Common myeloid progenitor, CD34-positive (primary cell): ENCODE measurements at regions not wholly inside any gene's neighbourhood (a gene's known extent, or its start where the extent isn't known, plus 50 kb on each side); places are given as distances from the start of the nearest gene placed in this dataset.

Experiments used
- CTCF ChIA-PET: fragments of 350-600 bp; sonication (Branson Sonifier 250); formaldehyde crosslinking; loops from one replicate; lab custom pipeline; 2021; ENCODE audit warnings: antibody characterized with exemption; lab: Charles Lee
- POLR2A ChIA-PET: fragments of 350-600 bp; sonication (Branson Sonifier 250); formaldehyde crosslinking; loops from one replicate; lab custom pipeline; 2021; ENCODE audit warnings: antibody characterized with exemption; lab: Charles Lee
- DNase-seq, 3 donors: peaks; one replicate each; pipeline versions ENCODE4 v3.0.0 to v3.0.0-alpha.2; 2013
- H3K27ac ChIP-seq, 2 experiments: 1 replicate in 1 of 2; 2 replicates in 1 of 2; pipeline ENCODE4 v1.7.0; 2013; ENCODE audit warnings: inconsistent platforms in 2 of 2, low read length in 2 of 2, mild to moderate bottlenecking in 2 of 2, low read depth in 1 of 2, moderate library complexity in 1 of 2; ENCODE audit not compliant: severe bottlenecking in 2 of 2, insufficient read depth in 1 of 2, poor library complexity in 1 of 2
- H3K27me3 ChIP-seq, 5 experiments: replicated peaks in 2 of 5; 1 replicate in 3 of 5; 2 replicates in 2 of 5; pipeline versions ENCODE4 v1.6.1 to v1.7.0; 2013; ENCODE audit warnings: low read length in 4 of 5, mild to moderate bottlenecking in 2 of 5, moderate library complexity in 2 of 5, inconsistent platforms in 1 of 5; ENCODE audit not compliant: insufficient read depth in 5 of 5, control insufficient read depth in 4 of 5
- H3K36me3 ChIP-seq, 4 experiments: 1 replicate in 2 of 4; 2 replicates in 2 of 4; pipeline versions ENCODE4 v1.6.1 to v1.7.0; 2013; ENCODE audit warnings: low read length in 3 of 4, control low read depth in 1 of 4, mild to moderate bottlenecking in 1 of 4; ENCODE audit not compliant: control insufficient read depth in 4 of 4, insufficient read depth in 4 of 4
- H3K4me1 ChIP-seq, 4 experiments: 1 replicate in 3 of 4; 2 replicates in 1 of 4; pipeline versions ENCODE4 v1.6.1 to v1.7.1; 2013; ENCODE audit warnings: low read length in 3 of 4, mild to moderate bottlenecking in 3 of 4, control low read depth in 1 of 4, inconsistent platforms in 1 of 4, moderate library complexity in 1 of 4; ENCODE audit not compliant: control insufficient read depth in 4 of 4, insufficient read depth in 4 of 4; ENCODE audit errors: control extremely low read depth in 1 of 4
- H3K4me3 ChIP-seq, 7 experiments: 1 replicate in 4 of 7; 2 replicates in 3 of 7; pipeline versions ENCODE4 v1.5.1 to v1.7.0; 2013; ENCODE audit warnings: mild to moderate bottlenecking in 7 of 7, low read length in 6 of 7, moderate library complexity in 6 of 7, inconsistent platforms in 2 of 7, low read depth in 2 of 7, control low read depth in 1 of 7; ENCODE audit not compliant: insufficient read depth in 4 of 7, control insufficient read depth in 1 of 7; ENCODE audit errors: extremely low read depth in 1 of 7
- H3K9me3 ChIP-seq, 5 experiments: 1 replicate in 4 of 5; 2 replicates in 1 of 5; pipeline versions ENCODE4 v1.6.1 to v1.7.1; 2013; ENCODE audit warnings: low read length in 4 of 5, mild to moderate bottlenecking in 2 of 5, inconsistent platforms in 1 of 5, low read depth in 1 of 5, moderate library complexity in 1 of 5; ENCODE audit not compliant: control insufficient read depth in 4 of 5, insufficient read depth in 2 of 5; ENCODE audit errors: control extremely low read depth in 1 of 5
- WGBS: methylation state at CpG from one replicate; pipeline ENCODE4 v1.1.5; 2013; ENCODE audit not compliant: insufficient coverage; 5-methylcytosine and 5-hydroxymethylcytosine counted together

DNA sequence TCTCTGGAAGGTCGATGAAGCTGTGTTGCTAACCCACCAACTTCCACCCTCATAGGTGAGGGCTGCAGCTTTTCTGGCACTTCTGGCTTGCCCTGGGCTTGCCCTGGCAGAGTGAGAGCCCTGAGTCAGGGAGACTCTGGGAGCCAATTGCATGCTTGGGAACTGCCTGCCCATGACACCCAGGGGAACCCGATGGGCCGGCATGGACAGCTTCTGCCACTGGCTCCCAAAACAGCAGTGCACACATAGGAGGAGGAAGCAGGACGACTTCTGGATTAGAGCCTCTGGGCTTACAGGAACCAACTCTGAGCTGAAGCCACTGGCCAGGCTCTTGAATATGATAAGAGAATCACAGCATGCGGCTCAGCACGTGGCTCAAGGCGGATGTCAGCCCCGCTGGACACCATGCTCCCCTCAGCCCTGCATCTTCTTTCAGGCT, 135.2 kb upstream of the UNC5B start:
- 90% methylated on average over 7 of the region's 8 CpGs for WGBS
- Histone ChIP-seq H3K9me3 (no peaks in the 10 kb centered on the region), H3K4me1 (no peaks in the 10 kb centered on the region), H3K4me3 (no peak overlapping the region), H3K36me3 (no peaks in the 10 kb centered on the region), H3K27ac (no peak overlapping the region), H3K27me3 (peaks cover 0 to 2% (median 0%) of the 10 kb centered on the region in 5 experiments)
- no peak for DNase-seq
- ChIA-PET POLR2A (no interaction called here), CTCF (interaction anchor here (1.6 kb wide), 1 partner anchor 10 kb away, joined by 4 read pairs; no protein-coding TSS in a partner anchor)

GRCh38 chr10:71077796-71078453, 134.4 kb upstream of the UNC5B start:
- Histone ChIP-seq H3K27ac (no peak overlapping the region), H3K9me3 (no peaks in the 10 kb centered on the region), H3K4me3 (no peak overlapping the region), H3K36me3 (no peaks in the 10 kb centered on the region), H3K4me1 (no peaks in the 10 kb centered on the region), H3K27me3 (peaks cover 0 to 2% (median 0%) of the 10 kb centered on the region in 5 experiments)
- DNase-seq, result no peak
- no CpG with 5 or more reads among the region's 4 CpGs for WGBS
- POLR2A ChIA-PET, result no interaction called here
- CTCF ChIA-PET, result no interaction called here

DNA sequence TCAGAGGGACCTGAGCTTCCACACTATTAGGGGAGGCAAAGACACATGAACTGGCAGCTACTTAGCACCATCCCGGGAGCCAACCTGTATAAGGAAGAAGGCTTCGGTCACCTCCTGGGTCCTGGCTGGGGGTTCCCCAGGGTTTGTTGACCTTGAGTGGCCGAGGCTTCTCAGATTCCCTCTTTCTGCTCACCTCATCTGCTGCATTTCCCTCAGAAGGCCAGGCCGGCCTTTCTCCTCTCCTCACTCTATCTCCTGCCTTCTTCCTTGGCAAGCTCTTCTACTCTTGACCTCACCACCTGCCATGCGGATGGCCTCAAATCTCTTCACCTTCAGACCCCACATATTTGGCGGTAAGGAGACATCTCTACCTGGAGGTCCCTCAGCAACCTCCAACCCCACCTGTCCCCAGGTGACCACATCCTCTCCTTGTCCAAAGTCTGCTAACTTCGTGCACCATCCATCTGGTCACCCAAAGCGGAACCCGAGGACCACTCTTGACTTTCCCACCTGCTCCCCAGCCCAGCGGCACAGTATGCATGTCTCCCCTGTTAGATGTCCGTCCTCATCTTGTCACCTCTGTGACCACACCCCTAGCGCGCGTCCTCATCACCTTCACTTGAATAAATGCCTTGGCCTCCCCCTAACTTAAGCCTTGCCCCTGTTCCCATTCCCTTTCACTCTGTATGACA, 133.8 kb upstream of the UNC5B start:
- DNase-seq, result no peak
- CTCF ChIA-PET, result no interaction called here
- Histone ChIP-seq H3K4me1 (peaks cover 0 to under 1% (median 0%) of the 10 kb centered on the region in 4 experiments), H3K27ac (no peak overlapping the region), H3K36me3 (no peaks in the 10 kb centered on the region), H3K27me3 (peaks cover 0 to 2% (median 0%) of the 10 kb centered on the region in 5 experiments), H3K4me3 (no peak overlapping the region), H3K9me3 (no peaks in the 10 kb centered on the region)
- 96% methylated on average over 14 of the region's 14 CpGs for WGBS
- POLR2A ChIA-PET, result no interaction called here

GRCh38 chr10:71079761-71080380, 132.5 kb upstream of the UNC5B start:
- DNase-seq, result no peak
- ChIA-PET CTCF (no interaction called here), POLR2A (no interaction called here)
- Histone ChIP-seq H3K4me3 (no peak overlapping the region), H3K27ac (no peak overlapping the region), H3K4me1 (peaks cover 0 to 3% (median 0%) of the 10 kb centered on the region in 4 experiments), H3K27me3 (peaks cover 0 to 2% (median 0%) of the 10 kb centered on the region in 5 experiments), H3K36me3 (no peaks in the 10 kb centered on the region), H3K9me3 (no peaks in the 10 kb centered on the region)
- 97% methylated on average over 7 of the region's 12 CpGs for WGBS

GRCh38 chr10:71080381-71081228, 131.8 kb upstream of the UNC5B start:
- no peaks in the 10 kb centered on the region for H3K9me3 ChIP-seq
- no peak overlapping the region for H3K4me3 ChIP-seq
- no peak overlapping the region for H3K27ac ChIP-seq
- ChIA-PET POLR2A (no interaction called here), CTCF (no interaction called here)
- DNase-seq, result no peak
- no peaks in the 10 kb centered on the region for H3K36me3 ChIP-seq
- 95% methylated on average over 5 of the region's 7 CpGs for WGBS
- peaks cover 0 to 2% (median 0%) of the 10 kb centered on the region in 5 experiments for H3K27me3 ChIP-seq
- H3K4me1 ChIP-seq, result peaks cover 0 to 3% (median 0%) of the 10 kb centered on the region in 4 experiments

GRCh38 chr10:71081229-71081560, 131.2 kb upstream of the UNC5B start:
- ChIA-PET CTCF (no interaction called here), POLR2A (no interaction called here)
- WGBS, result 95% methylated on average over 6 of the region's 6 CpGs
- peaks cover 0 to 2% (median 0%) of the 10 kb centered on the region in 5 experiments for H3K27me3 ChIP-seq
- H3K36me3 ChIP-seq, result no peaks in the 10 kb centered on the region
- H3K27ac ChIP-seq, result no peak overlapping the region
- no peaks in the 10 kb centered on the region for H3K9me3 ChIP-seq
- peaks cover 0 to 3% (median 0%) of the 10 kb centered on the region in 4 experiments for H3K4me1 ChIP-seq
- no peak for DNase-seq
- no peak overlapping the region for H3K4me3 ChIP-seq
